ENCODE measurements at regions not wholly inside any gene's neighbourhood (a gene's known extent, or its start where the extent isn't known, plus 50 kb on each side); places are given as distances from the start of the nearest gene placed in this dataset.

- TF ChIP-seq CTCF (IDR thresholded peaks at IDR 0.05) (no peak), EZH2 (IDR thresholded peaks at IDR 0.05; ENCODE audit: borderline replicate concordance, insufficient read depth, low read depth, low read length, poor library complexity, severe bottlenecking) (no peak)
- no peak overlapping the region for H3K9ac ChIP-seq (ENCODE audit: low read length)
- Mint-ChIP-seq H3K9me3 (ENCODE audit: insufficient read depth) (peaks cover 1% of the 10 kb centered on the region), H3K4me3 (no peak overlapping the region), H3K27me3 (no peaks in the 10 kb centered on the region), H3K27ac (no peak overlapping the region), H3K4me1 (no peaks in the 10 kb centered on the region)
- 77% methylated on average over 8 of the region's 8 CpGs for WGBS (ENCODE audit: insufficient coverage)
- DNase-seq (no peak), ATAC-seq (ENCODE audit: low read depth) (no peak)
- no peaks in the 10 kb centered on the region for H3K79me2 ChIP-seq (ENCODE audit: control insufficient read depth, insufficient read depth, low read length)
- CTCF ChIA-PET, result no interaction called here
- H3K27ac ChIP-seq (ENCODE audit: low read length in 2 of 2), result no peak overlapping the region
- H3K4me3 ChIP-seq (ENCODE audit: control extremely low read depth in 1 of 5, extremely low read depth in 1 of 5, insufficient read depth in 1 of 5, low read depth in 2 of 5, low read length in 4 of 5), result no peak overlapping the region
- H3K4me2 ChIP-seq (replicated peaks; ENCODE audit: low read depth, low read length, poor library complexity, severe bottlenecking), result no peak overlapping the region
- H2AFZ ChIP-seq (ENCODE audit: insufficient read depth, low read depth, low read length, poor library complexity, severe bottlenecking), result no peak overlapping the region
- H3K9me3 ChIP-seq (ENCODE audit: control extremely low read depth in 1 of 3, control insufficient read depth in 2 of 3, insufficient read depth in 1 of 3, low read length in 2 of 3), result peaks cover 0 to 24% (median 0%) of the 10 kb centered on the region in 3 donors
- POLR2A ChIA-PET, result no interaction called here
- no peaks in the 10 kb centered on the region for H3K27me3 ChIP-seq (replicated peaks in 1 of 4; ENCODE audit: control extremely low read depth in 1 of 4, control insufficient read depth in 3 of 4, insufficient read depth in 4 of 4, low read length in 3 of 4)
- H4K20me1 ChIP-seq (ENCODE audit: control insufficient read depth, insufficient read depth, low read length, poor library complexity, severe bottlenecking), result no peaks in the 10 kb centered on the region
- H3K36me3 ChIP-seq (replicated peaks in 1 of 2; ENCODE audit: control extremely low read depth in 1 of 2, control insufficient read depth in 1 of 2, extremely low read depth in 1 of 2, insufficient read depth in 2 of 2, low read length in 1 of 2), result no peaks in the 10 kb centered on the region
- intact Hi-C loops (cut with micrococcal nuclease), result no loop called here
- no peaks in the 10 kb centered on the region for H3K4me1 ChIP-seq (ENCODE audit: control insufficient read depth in 2 of 2, insufficient read depth in 2 of 2, low read length in 2 of 2)
These were observed 113.4 kb downstream of the DACT2 start for GRCh38 chr6:168206186-168206585.

- Histone ChIP-seq H3K27ac (ENCODE audit: low read length in 2 of 2) (no peak overlapping the region), H3K9ac (ENCODE audit: low read length) (no peak overlapping the region), H3K79me2 (ENCODE audit: control insufficient read depth, insufficient read depth, low read length) (no peaks in the 10 kb centered on the region), H3K4me3 (ENCODE audit: control extremely low read depth in 1 of 5, extremely low read depth in 1 of 5, insufficient read depth in 1 of 5, low read depth in 2 of 5, low read length in 4 of 5) (no peak overlapping the region), H3K4me2 (replicated peaks; ENCODE audit: low read depth, low read length, poor library complexity, severe bottlenecking) (no peak overlapping the region), H3K27me3 (replicated peaks in 1 of 4; ENCODE audit: control extremely low read depth in 1 of 4, control insufficient read depth in 3 of 4, insufficient read depth in 4 of 4, low read length in 3 of 4) (no peaks in the 10 kb centered on the region), H3K36me3 (replicated peaks in 1 of 2; ENCODE audit: control extremely low read depth in 1 of 2, control insufficient read depth in 1 of 2, extremely low read depth in 1 of 2, insufficient read depth in 2 of 2, low read length in 1 of 2) (no peaks in the 10 kb centered on the region), H4K20me1 (ENCODE audit: control insufficient read depth, insufficient read depth, low read length, poor library complexity, severe bottlenecking) (no peaks in the 10 kb centered on the region), H3K9me3 (ENCODE audit: control extremely low read depth in 1 of 3, control insufficient read depth in 2 of 3, insufficient read depth in 1 of 3, low read length in 2 of 3) (peaks cover 0 to 13% (median 0%) of the 10 kb centered on the region in 3 donors), H2AFZ (ENCODE audit: insufficient read depth, low read depth, low read length, poor library complexity, severe bottlenecking) (no peak overlapping the region), H3K4me1 (ENCODE audit: control insufficient read depth in 2 of 2, insufficient read depth in 2 of 2, low read length in 2 of 2) (no peaks in the 10 kb centered on the region)
- Mint-ChIP-seq H3K4me1 (no peaks in the 10 kb centered on the region), H3K27me3 (no peaks in the 10 kb centered on the region), H3K27ac (no peak overlapping the region), H3K4me3 (no peak overlapping the region), H3K9me3 (ENCODE audit: insufficient read depth) (peaks cover 1% of the 10 kb centered on the region)
- DNase-seq (no peak), ATAC-seq (ENCODE audit: low read depth) (no peak)
- CTCF ChIA-PET, result no interaction called here
- intact Hi-C loops (cut with micrococcal nuclease), result no loop called here
- WGBS (ENCODE audit: insufficient coverage), result 89% methylated on average over 4 of the region's 5 CpGs
- POLR2A ChIA-PET, result no interaction called here
- no peak for TF ChIP-seq CTCF (IDR thresholded peaks at IDR 0.05)
- no peak for TF ChIP-seq EZH2 (IDR thresholded peaks at IDR 0.05; ENCODE audit: borderline replicate concordance, insufficient read depth, low read depth, low read length, poor library complexity, severe bottlenecking)
These were observed 117.8 kb downstream of the DACT2 start for GRCh38 chr6:168201799-168202198.
